ENCODE measurements at regions not wholly inside any gene's neighbourhood (a gene's known extent, or its start where the extent isn't known, plus 50 kb on each side); places are given as distances from the start of the nearest gene placed in this dataset.

- DNase-seq (ENCODE audit: low read depth, low spot score): peak; percentile 80
- no peak for TF ChIP-seq CTCF (IDR thresholded peaks at IDR 0.05; ENCODE audit: insufficient read depth, low read length, missing control alignments)
- no peak overlapping the region for H3K4me3 ChIP-seq (ENCODE audit: low read depth, low read length)
- POLR2A ChIA-PET: no interaction called here
- CTCF ChIA-PET: interaction anchor here (0.9 to 1.8 kb wide), 5 partner anchors 8 to 936 kb away, joined by 3 to 5 read pairs (median 3); no protein-coding TSS in a partner anchor
Observed at GRCh38 chr7:46854958-46855473, 726.9 kb downstream of the TNS3 start.

- no peak overlapping the region for H3K4me3 ChIP-seq (ENCODE audit: low read depth, low read length)
- no peak for DNase-seq (ENCODE audit: low read depth, low spot score)
- no peak for TF ChIP-seq CTCF (IDR thresholded peaks at IDR 0.05; ENCODE audit: insufficient read depth, low read length, missing control alignments)
- ChIA-PET POLR2A (interaction anchor here (0.7 to 0.8 kb wide), 2 partner anchors 39 to 933 kb away, joined by 3 read pairs; no protein-coding TSS in a partner anchor), CTCF (interaction anchor here (1.1 to 1.8 kb wide), 2 partner anchors 14 to 20 kb away, joined by 3 to 5 read pairs; no protein-coding TSS in a partner anchor)
Observed at GRCh38 chr7:46853451-46853850, 728.5 kb downstream of the TNS3 start.

DNA sequence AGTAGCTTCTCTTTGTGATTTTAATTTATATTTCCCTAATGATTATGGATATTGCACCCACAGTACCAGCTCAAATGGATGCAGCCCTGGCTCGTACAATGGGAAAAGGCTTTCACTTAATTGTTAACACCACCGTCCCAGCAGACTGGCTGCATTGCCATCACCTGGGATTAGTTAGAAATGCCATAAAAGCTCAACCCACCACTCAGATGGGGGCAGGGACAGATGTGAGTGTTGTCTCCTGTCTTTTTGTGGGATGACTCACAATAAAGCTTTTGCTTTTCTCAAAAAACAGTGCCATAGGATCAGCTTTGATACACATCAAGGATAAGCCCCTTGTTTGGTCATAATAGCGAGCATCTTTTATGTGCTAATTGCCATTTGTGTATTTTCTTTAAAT, 729.1 kb downstream of the TNS3 start:
- H3K4me3 ChIP-seq (ENCODE audit: low read depth, low read length): no peak overlapping the region
- CTCF ChIA-PET: interaction anchor here (0.8 to 1.1 kb wide), 2 partner anchors 15 to 235 kb away, joined by 3 read pairs; no protein-coding TSS in a partner anchor
- POLR2A ChIA-PET: interaction anchor here (0.8 kb wide), 1 partner anchor 932 kb away, joined by 3 read pairs; no protein-coding TSS in a partner anchor
- no peak for TF ChIP-seq CTCF (IDR thresholded peaks at IDR 0.05; ENCODE audit: insufficient read depth, low read length, missing control alignments)
- DNase-seq (ENCODE audit: low read depth, low spot score): no peak

GRCh38 chr7:46850563-46851330, 731.2 kb downstream of the TNS3 start:
- TF ChIP-seq CTCF (IDR thresholded peaks at IDR 0.05; ENCODE audit: insufficient read depth, low read length, missing control alignments): no peak
- ChIA-PET POLR2A (no interaction called here), CTCF (interaction anchor here (1.7 kb wide), 1 partner anchor 86 kb away, joined by 3 read pairs; no protein-coding TSS in a partner anchor)
- H3K4me3 ChIP-seq (ENCODE audit: low read depth, low read length): no peak overlapping the region
- no peak for DNase-seq (ENCODE audit: low read depth, low spot score)

- POLR2A ChIA-PET: no interaction called here
Observed at GRCh38 chr7:46848944-46849343, 733.0 kb downstream of the TNS3 start.

More at GRCh38 chr7:46848944-46849343, 733.0 kb downstream of the TNS3 start:
- no peak for TF ChIP-seq CTCF (IDR thresholded peaks at IDR 0.05; ENCODE audit: insufficient read depth, low read length, missing control alignments)
- CTCF ChIA-PET: interaction anchor here (0.9 to 1.7 kb wide), 4 partner anchors 8 to 926 kb away, joined by 3 to 4 read pairs (median 3); no protein-coding TSS in a partner anchor
- H3K4me3 ChIP-seq (ENCODE audit: low read depth, low read length): no peak overlapping the region
- DNase-seq (ENCODE audit: low read depth, low spot score): peak; percentile 79

All from AG04449 (cell line).